ENCODE measurements at regions not wholly inside any gene's neighbourhood (a gene's known extent, or its start where the extent isn't known, plus 50 kb on each side); places are given as distances from the start of the nearest gene placed in this dataset.

- CTCF ChIA-PET: interaction anchor here (8.9 kb wide), 1 partner anchor 13 kb away, joined by 83 read pairs; no protein-coding TSS in a partner anchor
- Mint-ChIP-seq H3K36me3 (ENCODE audit: low read depth) (no peaks in the 10 kb centered on the region), H3K4me3 (no peak overlapping the region), H3K27me3 (peaks cover 16% of the 10 kb centered on the region), H3K9me3 (no peaks in the 10 kb centered on the region), H3K4me1 (ENCODE audit: low read depth) (peaks cover 55% of the 10 kb centered on the region), H3K27ac (no peak overlapping the region)
- intact Hi-C loops (cut with micrococcal nuclease): no loop called here
- DNase-seq (no peak), ATAC-seq (no peak)
- TF ChIP-seq, protein P1, sequence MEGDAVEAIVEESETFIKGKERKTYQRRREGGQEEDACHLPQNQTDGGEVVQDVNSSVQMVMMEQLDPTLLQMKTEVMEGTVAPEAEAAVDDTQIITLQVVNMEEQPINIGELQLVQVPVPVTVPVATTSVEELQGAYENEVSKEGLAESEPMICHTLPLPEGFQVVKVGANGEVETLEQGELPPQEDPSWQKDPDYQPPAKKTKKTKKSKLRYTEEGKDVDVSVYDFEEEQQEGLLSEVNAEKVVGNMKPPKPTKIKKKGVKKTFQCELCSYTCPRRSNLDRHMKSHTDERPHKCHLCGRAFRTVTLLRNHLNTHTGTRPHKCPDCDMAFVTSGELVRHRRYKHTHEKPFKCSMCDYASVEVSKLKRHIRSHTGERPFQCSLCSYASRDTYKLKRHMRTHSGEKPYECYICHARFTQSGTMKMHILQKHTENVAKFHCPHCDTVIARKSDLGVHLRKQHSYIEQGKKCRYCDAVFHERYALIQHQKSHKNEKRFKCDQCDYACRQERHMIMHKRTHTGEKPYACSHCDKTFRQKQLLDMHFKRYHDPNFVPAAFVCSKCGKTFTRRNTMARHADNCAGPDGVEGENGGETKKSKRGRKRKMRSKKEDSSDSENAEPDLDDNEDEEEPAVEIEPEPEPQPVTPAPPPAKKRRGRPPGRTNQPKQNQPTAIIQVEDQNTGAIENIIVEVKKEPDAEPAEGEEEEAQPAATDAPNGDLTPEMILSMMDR (IDR thresholded peaks at IDR 0.05): no peak
- POLR2A ChIA-PET: no interaction called here
Observed at GRCh38 chr1:172756024-172756423, 97.1 kb downstream of the FASLG start.

DNA sequence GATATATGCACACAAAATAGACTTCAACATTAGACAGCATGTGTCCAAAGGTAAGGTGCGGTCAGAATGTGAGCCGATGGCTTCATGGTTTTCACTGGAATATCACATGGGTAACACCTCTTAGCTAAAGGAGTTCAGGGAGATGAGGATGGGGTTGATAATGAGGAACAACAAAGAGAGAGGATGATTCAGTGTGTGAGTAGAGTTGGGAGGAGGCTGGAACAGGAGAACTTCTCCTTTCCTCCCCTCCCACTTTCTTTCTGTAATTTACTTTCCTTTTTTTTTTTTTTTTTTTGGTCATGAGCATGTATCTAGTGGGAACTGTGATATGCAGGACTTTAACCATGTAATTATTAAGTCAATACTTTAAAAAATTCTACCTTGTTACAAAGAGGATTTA is 99.4 kb downstream of the FASLG start:
- Mint-ChIP-seq H3K36me3 (ENCODE audit: low read depth) (no peaks in the 10 kb centered on the region), H3K27ac (no peak overlapping the region), H3K4me1 (ENCODE audit: low read depth) (peaks cover 78% of the 10 kb centered on the region), H3K4me3 (no peak overlapping the region), H3K9me3 (no peaks in the 10 kb centered on the region), H3K27me3 (peaks cover 9% of the 10 kb centered on the region)
- DNase-seq: no peak
- TF ChIP-seq, protein P1 (IDR thresholded peaks at IDR 0.05): no peak
- CTCF ChIA-PET: interaction anchor here (1.4 to 8.9 kb wide), 2 partner anchors 15 to 61 kb away, joined by 4 to 83 read pairs; no protein-coding TSS in a partner anchor
- ATAC-seq: no peak
- intact Hi-C loops (cut with micrococcal nuclease): no loop called here
- POLR2A ChIA-PET: interaction anchor here (0.7 kb wide), 1 partner anchor 190 kb away, joined by 3 read pairs; no protein-coding TSS in a partner anchor

- H3K4me3 Mint-ChIP-seq: no peak overlapping the region
- H3K9me3 Mint-ChIP-seq: no peaks in the 10 kb centered on the region
- no peaks in the 10 kb centered on the region for H3K36me3 Mint-ChIP-seq (ENCODE audit: low read depth)
- H3K27me3 Mint-ChIP-seq: peaks cover 9% of the 10 kb centered on the region
- DNase-seq (no peak), ATAC-seq (no peak)
- peaks cover 81% of the 10 kb centered on the region for H3K4me1 Mint-ChIP-seq (ENCODE audit: low read depth)
- no peak overlapping the region for H3K27ac Mint-ChIP-seq
- intact Hi-C loops (cut with micrococcal nuclease): no loop called here
- TF ChIP-seq, protein P1 (IDR thresholded peaks at IDR 0.05): no peak
- POLR2A ChIA-PET: no interaction called here
- CTCF ChIA-PET: no interaction called here
Observed at GRCh38 chr1:172760121-172760520, 101.2 kb downstream of the FASLG start.

DNA sequence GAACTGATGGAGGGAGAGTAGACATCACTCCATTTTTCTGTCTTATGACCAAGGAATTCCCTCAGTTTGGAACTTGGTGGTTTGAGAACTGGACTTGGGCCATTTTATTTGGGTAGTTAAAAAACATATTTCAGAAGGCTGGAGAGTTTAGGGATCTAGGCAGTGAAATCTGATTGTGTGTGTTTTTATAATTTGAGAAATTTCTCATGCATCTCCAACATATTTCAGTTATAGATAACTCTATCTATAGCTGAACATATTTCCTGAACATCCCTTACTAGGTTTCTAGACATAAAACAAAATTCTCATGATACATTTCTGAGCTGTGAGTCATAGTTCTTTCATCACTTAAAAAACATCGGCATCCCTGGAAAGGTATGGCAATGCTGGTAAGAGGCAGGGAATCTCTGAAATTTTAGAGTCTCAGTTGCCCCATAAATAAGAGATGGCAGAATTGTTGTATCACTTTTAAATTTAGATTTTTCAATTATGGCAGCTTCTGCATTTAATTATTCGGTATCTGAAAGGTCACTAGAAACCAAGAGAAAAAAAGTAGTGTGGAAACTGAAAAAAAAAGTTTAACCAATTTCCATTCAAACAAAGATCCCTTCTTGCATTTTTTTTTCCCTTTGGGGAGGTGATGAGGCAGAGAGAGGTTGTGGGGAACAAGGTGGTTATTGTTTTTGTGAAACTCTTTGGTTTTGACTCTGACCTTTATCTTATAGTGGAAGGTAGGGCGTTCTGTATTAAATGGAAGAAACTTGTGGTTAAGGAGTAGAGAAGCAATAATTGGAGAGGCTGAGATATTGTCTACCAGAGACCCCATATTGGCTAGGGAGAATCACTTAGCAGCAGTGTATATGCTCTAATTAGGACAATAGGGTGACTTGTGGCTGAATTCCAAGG is 102.9 kb downstream of the FASLG start:
- TF ChIP-seq, protein P1 (IDR thresholded peaks at IDR 0.05): no peak
- Mint-ChIP-seq H3K27ac (peak overlapping the region; percentile 11), H3K9me3 (no peaks in the 10 kb centered on the region), H3K27me3 (peaks cover 7% of the 10 kb centered on the region), H3K36me3 (ENCODE audit: low read depth) (no peaks in the 10 kb centered on the region), H3K4me3 (no peak overlapping the region), H3K4me1 (ENCODE audit: low read depth) (peaks cover 73% of the 10 kb centered on the region)
- ChIA-PET CTCF (interaction anchor here (2.6 kb wide), 2 partner anchors 17 kb away, joined by 8 to 13 read pairs; no protein-coding TSS in a partner anchor), POLR2A (interaction anchor here (0.8 to 1.5 kb wide), 3 partner anchors 7 to 14 kb away, joined by 3 to 8 read pairs (median 3); no protein-coding TSS in a partner anchor)
- intact Hi-C loops (cut with micrococcal nuclease): loop anchor here (2.0 kb wide), 1 partner anchor 17 kb away; no protein-coding TSS in a partner anchor
- peak; percentile 46 for ATAC-seq
- DNase-seq: no peak

GRCh38 chr1:172763057-172763456 is 104.2 kb downstream of the FASLG start:
- CTCF ChIA-PET: interaction anchor here (1.0 to 2.6 kb wide), 5 partner anchors 15 to 56 kb away, joined by 3 to 13 read pairs (median 8); no protein-coding TSS in a partner anchor
- TF ChIP-seq, protein P1 (IDR thresholded peaks at IDR 0.05): no peak
- H3K27ac Mint-ChIP-seq: no peak overlapping the region

More at GRCh38 chr1:172763057-172763456, 104.2 kb downstream of the FASLG start:
- Mint-ChIP-seq H3K4me3 (no peak overlapping the region), H3K4me1 (ENCODE audit: low read depth) (peaks cover 65% of the 10 kb centered on the region), H3K27me3 (peaks cover 7% of the 10 kb centered on the region), H3K36me3 (ENCODE audit: low read depth) (no peaks in the 10 kb centered on the region), H3K9me3 (no peaks in the 10 kb centered on the region)
- intact Hi-C loops (cut with micrococcal nuclease): loop anchor here (2.0 kb wide), 1 partner anchor 16 kb away; no protein-coding TSS in a partner anchor
- DNase-seq: no peak
- POLR2A ChIA-PET: interaction anchor here (0.8 to 1.5 kb wide), 5 partner anchors 8 to 193 kb away, joined by 3 to 8 read pairs (median 3); no protein-coding TSS in a partner anchor
- no peak for ATAC-seq
